ENCODE measurements at regions not wholly inside any gene's neighbourhood (a gene's known extent, or its start where the extent isn't known, plus 50 kb on each side); places are given as distances from the start of the nearest gene placed in this dataset.

- DNase-seq (ENCODE audit: low spot score) = no peak
Observed at GRCh38 chr1:172801771-172802322, 142.9 kb downstream of the FASLG start.

GRCh38 chr1:172809750-172810149 lies 150.8 kb downstream of the FASLG start:
- no peak for DNase-seq (ENCODE audit: low spot score)

- no peak for DNase-seq (ENCODE audit: low spot score)
Observed at GRCh38 chr1:172810480-172811175, 151.7 kb downstream of the FASLG start.

- DNase-seq (ENCODE audit: low spot score) = no peak
Observed at GRCh38 chr1:172811694-172812093, 152.8 kb downstream of the FASLG start.

- DNase-seq (ENCODE audit: low spot score) = no peak
Observed at GRCh38 chr1:172812118-172812517, 153.2 kb downstream of the FASLG start.

GRCh38 chr1:172813330-172813729 lies 154.4 kb downstream of the FASLG start:
- no peak for DNase-seq (ENCODE audit: low spot score)

GRCh38 chr1:172814428-172814827 lies 155.5 kb downstream of the FASLG start:
- no peak for DNase-seq (ENCODE audit: low spot score)

- DNase-seq (ENCODE audit: low spot score) = no peak
Observed at GRCh38 chr1:172815740-172816139, 156.8 kb downstream of the FASLG start.

- peak; percentile 65 for DNase-seq (ENCODE audit: low spot score)
Observed at GRCh38 chr1:172818841-172819527, 160.1 kb downstream of the FASLG start.

GRCh38 chr1:172820475-172821158 lies 161.7 kb downstream of the FASLG start:
- no peak for DNase-seq (ENCODE audit: low spot score)

- DNase-seq (ENCODE audit: low spot score) = no peak
Observed at GRCh38 chr1:172821609-172822274, 162.8 kb downstream of the FASLG start.

- DNase-seq (ENCODE audit: low spot score) = no peak
Observed at GRCh38 chr1:172822886-172823285, 164.0 kb downstream of the FASLG start.

GRCh38 chr1:172823534-172823933 lies 164.6 kb downstream of the FASLG start:
- no peak for DNase-seq (ENCODE audit: low spot score)

GRCh38 chr1:172824209-172824608 lies 165.3 kb downstream of the FASLG start:
- no peak for DNase-seq (ENCODE audit: low spot score)

- DNase-seq (ENCODE audit: low spot score) = peak; percentile 19
Observed at GRCh38 chr1:172826096-172826741, 167.3 kb downstream of the FASLG start.

GRCh38 chr1:172827301-172827700 lies 168.4 kb downstream of the FASLG start:
- DNase-seq (ENCODE audit: low spot score) = no peak

- no peak for DNase-seq (ENCODE audit: low spot score)
Observed at GRCh38 chr1:172827841-172828240, 168.9 kb downstream of the FASLG start.

- peak; percentile 22 for DNase-seq (ENCODE audit: low spot score)
Observed at GRCh38 chr1:172832006-172832725, 173.3 kb downstream of the FASLG start.

- no peak for DNase-seq (ENCODE audit: low spot score)
Observed at GRCh38 chr1:172833954-172834353, 175.1 kb downstream of the FASLG start.

- no peak for DNase-seq (ENCODE audit: low spot score)
Observed at GRCh38 chr1:172834609-172835008, 175.7 kb downstream of the FASLG start.

- DNase-seq (ENCODE audit: low spot score) = no peak
Observed at GRCh38 chr1:172835834-172836233, 176.9 kb downstream of the FASLG start.

Data from activated CD4-positive, alpha-beta T cell treated with anti-CD3 and anti-CD28 coated beads, Interleukin-2, Interleukin-4, amounts not matched to agents 100 ng/mL and 50 ng/mL, durations not matched to agents 16 hours and 8 hours (primary cell).